Thyroid gland (tissue), 4 donors: ENCODE measurements at regions not wholly inside any gene's neighbourhood (a gene's known extent, or its start where the extent isn't known, plus 50 kb on each side); places are given as distances from the start of the nearest gene placed in this dataset.

ENCODE experiments used
- CTCF ChIP-seq, 6 experiments: fragments of 200-600 bp in 3 of 6; fragments of 450-650 bp in 3 of 6; sonication (generic) in 3 of 6; IDR thresholded peaks; one replicate each; pipeline ENCODE4 v1.5.1; 2016 to 2019; ENCODE audit warnings: antibody characterized with exemption in 6 of 6, mild to moderate bottlenecking in 2 of 6, inconsistent platforms in 1 of 6, moderate library complexity in 1 of 6
- POLR2A ChIP-seq, 2 donors: fragments of 450-650 bp; IDR thresholded peaks; one replicate each; pipeline ENCODE4 v1.6.1; 2017; ENCODE audit warnings: antibody characterized with exemption in 2 of 2, mild to moderate bottlenecking in 2 of 2, moderate library complexity in 1 of 2

DNA sequence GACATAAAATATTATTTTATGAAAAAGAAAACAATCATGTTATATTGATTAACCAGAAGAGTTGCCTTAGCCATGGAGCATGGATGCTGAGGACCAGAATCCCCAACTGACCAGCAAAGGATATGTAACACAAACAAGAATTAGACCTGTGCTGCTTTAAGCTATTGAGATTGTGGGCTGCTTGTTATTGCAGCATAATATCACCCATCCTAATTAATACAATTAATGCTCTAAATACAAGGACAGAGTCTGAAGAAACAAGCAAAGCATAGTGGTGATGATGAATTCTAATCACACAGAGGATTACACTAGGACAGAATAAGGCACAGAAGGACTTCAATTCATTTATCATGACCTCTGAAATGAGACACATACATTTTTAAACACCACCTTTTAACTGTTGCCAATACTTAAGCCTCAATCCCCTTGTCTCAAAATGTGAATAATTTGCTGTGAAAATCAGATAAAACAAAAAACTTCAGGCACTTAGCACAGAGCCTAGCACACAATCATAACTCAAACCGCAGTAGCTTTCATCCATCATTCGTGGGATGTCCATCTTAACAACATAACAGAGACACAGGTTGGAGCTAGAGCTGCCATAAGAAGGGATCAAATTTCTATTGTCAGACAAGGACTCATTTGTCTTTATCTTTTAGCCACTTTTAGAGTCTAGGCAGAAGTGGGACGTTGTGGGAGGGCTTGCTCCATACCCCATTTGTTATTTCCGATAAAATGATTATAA, 449.6 kb upstream of the DCN start:
- no peak for TF ChIP-seq POLR2A (IDR thresholded peaks at IDR 0.05)
- no peak for TF ChIP-seq CTCF (IDR thresholded peaks at IDR 0.05)
